ENCODE measurements at regions not wholly inside any gene's neighbourhood (a gene's known extent, or its start where the extent isn't known, plus 50 kb on each side); places are given as distances from the start of the nearest gene placed in this dataset.

DNA sequence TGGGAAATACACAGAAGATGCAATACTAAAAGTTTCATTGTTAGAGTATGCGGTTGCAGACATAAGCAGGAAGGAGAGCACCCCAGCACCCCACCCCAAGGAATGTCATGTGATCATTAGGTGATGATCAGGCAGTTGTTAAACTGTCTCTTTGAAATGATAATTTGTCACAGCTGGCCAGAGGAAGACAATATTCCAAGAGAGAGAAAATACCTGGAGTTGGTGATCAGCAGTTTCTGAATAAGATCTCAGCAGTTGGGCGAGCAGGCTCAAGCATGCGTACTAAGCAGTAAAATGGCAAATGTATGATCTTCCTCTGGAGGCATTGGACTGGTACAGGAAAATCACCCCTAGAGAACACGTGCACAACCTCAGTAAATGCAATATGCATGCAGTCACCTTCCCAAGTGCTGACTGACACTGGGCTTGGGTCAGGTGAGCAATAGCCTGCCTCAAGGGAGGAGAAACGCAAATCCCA is 250.1 kb upstream of the MBL2 start:
- TF ChIP-seq, protein P1, sequence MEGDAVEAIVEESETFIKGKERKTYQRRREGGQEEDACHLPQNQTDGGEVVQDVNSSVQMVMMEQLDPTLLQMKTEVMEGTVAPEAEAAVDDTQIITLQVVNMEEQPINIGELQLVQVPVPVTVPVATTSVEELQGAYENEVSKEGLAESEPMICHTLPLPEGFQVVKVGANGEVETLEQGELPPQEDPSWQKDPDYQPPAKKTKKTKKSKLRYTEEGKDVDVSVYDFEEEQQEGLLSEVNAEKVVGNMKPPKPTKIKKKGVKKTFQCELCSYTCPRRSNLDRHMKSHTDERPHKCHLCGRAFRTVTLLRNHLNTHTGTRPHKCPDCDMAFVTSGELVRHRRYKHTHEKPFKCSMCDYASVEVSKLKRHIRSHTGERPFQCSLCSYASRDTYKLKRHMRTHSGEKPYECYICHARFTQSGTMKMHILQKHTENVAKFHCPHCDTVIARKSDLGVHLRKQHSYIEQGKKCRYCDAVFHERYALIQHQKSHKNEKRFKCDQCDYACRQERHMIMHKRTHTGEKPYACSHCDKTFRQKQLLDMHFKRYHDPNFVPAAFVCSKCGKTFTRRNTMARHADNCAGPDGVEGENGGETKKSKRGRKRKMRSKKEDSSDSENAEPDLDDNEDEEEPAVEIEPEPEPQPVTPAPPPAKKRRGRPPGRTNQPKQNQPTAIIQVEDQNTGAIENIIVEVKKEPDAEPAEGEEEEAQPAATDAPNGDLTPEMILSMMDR (optimal IDR thresholded peaks at IDR 0.05 in 1 of 3, IDR thresholded peaks at IDR 0.05 in 1 of 3, conservative IDR thresholded peaks at IDR 0.05 in 1 of 3; ENCODE audit: extremely low read depth in 1 of 3, insufficient read depth in 2 of 3, low read length in 3 of 3): no peak
- no peak for TF ChIP-seq EZH2 (IDR thresholded peaks at IDR 0.05; ENCODE audit: low read length)
